ENCODE measurements at regions not wholly inside any gene's neighbourhood (a gene's known extent, or its start where the extent isn't known, plus 50 kb on each side); places are given as distances from the start of the nearest gene placed in this dataset.

DNA sequence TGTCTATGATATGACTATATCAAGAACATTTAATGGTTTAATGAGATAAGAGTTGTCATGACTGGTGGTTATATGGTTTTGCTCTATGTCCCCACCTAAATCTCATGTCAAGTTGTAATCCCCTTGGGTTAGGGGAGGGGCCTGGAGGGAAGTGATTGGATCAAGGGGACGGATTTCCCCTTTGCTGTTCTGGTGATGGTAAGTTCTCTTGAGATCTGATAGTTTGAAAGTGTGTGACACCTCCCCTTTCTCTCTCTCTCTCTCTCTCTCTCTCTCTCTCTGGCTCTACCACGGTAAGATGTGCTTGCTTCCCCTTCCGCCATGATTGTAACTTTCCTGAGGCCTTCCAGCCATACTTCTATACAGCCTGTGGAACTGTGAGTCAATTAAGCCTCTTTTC is 803.4 kb downstream of the TRIML1 start:
- Histone ChIP-seq H3K4me3 (ENCODE audit: low read length) (no peak overlapping the region), H3K4me2 (ENCODE audit: low read length) (no peak overlapping the region), H3K79me2 (ENCODE audit: control insufficient read depth, low read length) (no peaks in the 10 kb centered on the region), H4K20me1 (ENCODE audit: control insufficient read depth, insufficient read depth, low read depth, low read length) (no peaks in the 10 kb centered on the region), H3F3A (ENCODE audit: control insufficient read depth, insufficient read depth) (no peaks in the 10 kb centered on the region), H3K9me2 (replicated peaks; ENCODE audit: control insufficient read depth, low read length) (no peaks in the 10 kb centered on the region), H3K36me3 (ENCODE audit: control insufficient read depth, low read length) (no peaks in the 10 kb centered on the region), H3K9me3 (ENCODE audit: control insufficient read depth, insufficient read depth, low read length) (no peaks in the 10 kb centered on the region), H3K27ac (ENCODE audit: low read depth, low read length) (no peak overlapping the region), H3K27me3 (ENCODE audit: control insufficient read depth, low read length) (no peaks in the 10 kb centered on the region), H3K4me1 (ENCODE audit: control insufficient read depth, low read length) (no peaks in the 10 kb centered on the region)
- no peak for TF ChIP-seq EZH2phosphoT487 (IDR thresholded peaks at IDR 0.05; ENCODE audit: borderline replicate concordance, low read length)
- TF ChIP-seq, protein P1, sequence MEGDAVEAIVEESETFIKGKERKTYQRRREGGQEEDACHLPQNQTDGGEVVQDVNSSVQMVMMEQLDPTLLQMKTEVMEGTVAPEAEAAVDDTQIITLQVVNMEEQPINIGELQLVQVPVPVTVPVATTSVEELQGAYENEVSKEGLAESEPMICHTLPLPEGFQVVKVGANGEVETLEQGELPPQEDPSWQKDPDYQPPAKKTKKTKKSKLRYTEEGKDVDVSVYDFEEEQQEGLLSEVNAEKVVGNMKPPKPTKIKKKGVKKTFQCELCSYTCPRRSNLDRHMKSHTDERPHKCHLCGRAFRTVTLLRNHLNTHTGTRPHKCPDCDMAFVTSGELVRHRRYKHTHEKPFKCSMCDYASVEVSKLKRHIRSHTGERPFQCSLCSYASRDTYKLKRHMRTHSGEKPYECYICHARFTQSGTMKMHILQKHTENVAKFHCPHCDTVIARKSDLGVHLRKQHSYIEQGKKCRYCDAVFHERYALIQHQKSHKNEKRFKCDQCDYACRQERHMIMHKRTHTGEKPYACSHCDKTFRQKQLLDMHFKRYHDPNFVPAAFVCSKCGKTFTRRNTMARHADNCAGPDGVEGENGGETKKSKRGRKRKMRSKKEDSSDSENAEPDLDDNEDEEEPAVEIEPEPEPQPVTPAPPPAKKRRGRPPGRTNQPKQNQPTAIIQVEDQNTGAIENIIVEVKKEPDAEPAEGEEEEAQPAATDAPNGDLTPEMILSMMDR (IDR thresholded peaks at IDR 0.05; ENCODE audit: low read depth, low read length, poor library complexity, severe bottlenecking): no peak

DNA sequence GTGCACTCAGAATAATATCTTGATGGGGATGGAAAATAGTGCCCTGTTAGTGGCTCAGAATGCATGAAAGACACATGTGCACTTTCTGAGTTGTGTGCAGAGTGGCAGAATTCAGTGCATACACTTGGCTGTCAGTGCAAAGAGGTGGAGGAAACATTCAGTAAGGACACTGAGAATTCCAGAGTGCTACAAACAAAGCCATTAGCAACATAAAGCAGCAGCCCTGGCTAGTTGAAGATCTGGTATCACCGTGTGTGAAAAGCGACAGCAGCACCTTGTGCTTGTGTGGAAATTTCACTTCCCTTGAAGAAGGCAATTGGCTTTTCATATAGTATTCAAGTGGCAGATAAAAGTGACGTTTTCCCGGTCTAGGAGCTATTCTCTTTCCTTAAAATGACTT is 810.4 kb downstream of the TRIML1 start:
- no peaks in the 10 kb centered on the region for H3K27me3 ChIP-seq (ENCODE audit: control insufficient read depth, low read length)

DNA sequence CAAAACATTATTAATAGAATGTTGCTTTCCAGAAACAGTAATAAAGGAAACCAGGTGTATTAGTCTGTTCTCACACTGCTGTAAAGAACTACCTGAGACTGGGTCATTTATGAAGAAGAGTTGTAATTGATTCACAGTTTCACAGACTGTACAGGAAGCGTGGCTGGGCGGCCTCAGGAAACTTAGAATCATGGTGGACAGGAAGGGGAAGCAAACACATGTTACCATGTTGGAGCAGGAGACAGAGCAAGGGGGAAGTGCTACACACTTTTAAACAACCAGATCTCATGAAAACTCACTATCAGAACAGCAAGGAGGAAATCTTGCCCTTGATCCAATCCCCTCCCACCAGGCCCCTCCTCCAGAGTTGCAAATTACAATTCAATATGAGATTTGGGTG is 815.8 kb downstream of the TRIML1 start:
- no peaks in the 10 kb centered on the region for H4K20me1 ChIP-seq (ENCODE audit: control insufficient read depth, insufficient read depth, low read depth, low read length)
- no peaks in the 10 kb centered on the region for H3K9me3 ChIP-seq (ENCODE audit: control insufficient read depth, insufficient read depth, low read length)
- H3K27me3 ChIP-seq (ENCODE audit: control insufficient read depth, low read length): no peaks in the 10 kb centered on the region
- H3K4me2 ChIP-seq (ENCODE audit: low read length): no peak overlapping the region
- H3K4me3 ChIP-seq (ENCODE audit: low read length): no peak overlapping the region
- no peaks in the 10 kb centered on the region for H3K9me2 ChIP-seq (replicated peaks; ENCODE audit: control insufficient read depth, low read length)
- H3K27ac ChIP-seq (ENCODE audit: low read depth, low read length): no peak overlapping the region
- H3K36me3 ChIP-seq (ENCODE audit: control insufficient read depth, low read length): no peaks in the 10 kb centered on the region
- no peaks in the 10 kb centered on the region for H3K79me2 ChIP-seq (ENCODE audit: control insufficient read depth, low read length)
- no peaks in the 10 kb centered on the region for H3F3A ChIP-seq (ENCODE audit: control insufficient read depth, insufficient read depth)
- TF ChIP-seq, protein P1 (IDR thresholded peaks at IDR 0.05; ENCODE audit: low read depth, low read length, poor library complexity, severe bottlenecking): no peak
- no peak for TF ChIP-seq EZH2phosphoT487 (IDR thresholded peaks at IDR 0.05; ENCODE audit: borderline replicate concordance, low read length)
- H3K4me1 ChIP-seq (ENCODE audit: control insufficient read depth, low read length): no peaks in the 10 kb centered on the region

More for the DNA sequence above, 810.4 kb downstream of the TRIML1 start:
- Histone ChIP-seq H3K79me2 (ENCODE audit: control insufficient read depth, low read length) (no peaks in the 10 kb centered on the region), H3K27ac (ENCODE audit: low read depth, low read length) (no peak overlapping the region), H3K36me3 (ENCODE audit: control insufficient read depth, low read length) (no peaks in the 10 kb centered on the region), H3K9me3 (ENCODE audit: control insufficient read depth, insufficient read depth, low read length) (no peaks in the 10 kb centered on the region), H3F3A (ENCODE audit: control insufficient read depth, insufficient read depth) (no peaks in the 10 kb centered on the region), H3K4me3 (ENCODE audit: low read length) (no peak overlapping the region), H3K9me2 (replicated peaks; ENCODE audit: control insufficient read depth, low read length) (no peaks in the 10 kb centered on the region), H3K4me2 (ENCODE audit: low read length) (no peak overlapping the region), H4K20me1 (ENCODE audit: control insufficient read depth, insufficient read depth, low read depth, low read length) (no peaks in the 10 kb centered on the region), H3K4me1 (ENCODE audit: control insufficient read depth, low read length) (no peaks in the 10 kb centered on the region)
- TF ChIP-seq EZH2phosphoT487 (IDR thresholded peaks at IDR 0.05; ENCODE audit: borderline replicate concordance, low read length): no peak
- TF ChIP-seq, protein P1 (IDR thresholded peaks at IDR 0.05; ENCODE audit: low read depth, low read length, poor library complexity, severe bottlenecking): no peak

DNA sequence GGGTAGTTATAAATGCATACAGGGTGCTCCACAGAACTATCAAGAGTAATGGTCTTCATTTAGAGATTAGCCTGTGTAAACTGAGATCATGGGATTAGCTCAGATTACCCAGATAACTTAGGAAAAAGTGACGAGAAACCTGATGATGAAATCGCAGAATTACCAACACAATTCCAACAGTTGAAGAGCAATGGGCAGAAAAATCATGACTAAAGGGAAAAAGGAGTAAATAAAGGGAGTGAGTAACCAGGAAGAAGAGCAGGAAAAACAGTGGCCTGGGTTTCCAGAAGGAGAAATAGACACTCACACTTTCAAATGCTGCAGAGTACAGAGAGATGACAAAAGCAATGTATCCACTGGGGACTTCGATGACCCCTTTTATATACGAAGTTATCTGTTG is 817.3 kb downstream of the TRIML1 start:
- H3K4me1 ChIP-seq (ENCODE audit: control insufficient read depth, low read length): no peaks in the 10 kb centered on the region
- no peaks in the 10 kb centered on the region for H3K9me2 ChIP-seq (replicated peaks; ENCODE audit: control insufficient read depth, low read length)
- no peaks in the 10 kb centered on the region for H3K79me2 ChIP-seq (ENCODE audit: control insufficient read depth, low read length)
- H3K27me3 ChIP-seq (ENCODE audit: control insufficient read depth, low read length): no peaks in the 10 kb centered on the region
- TF ChIP-seq, protein P1 (IDR thresholded peaks at IDR 0.05; ENCODE audit: low read depth, low read length, poor library complexity, severe bottlenecking): no peak
- TF ChIP-seq EZH2phosphoT487 (IDR thresholded peaks at IDR 0.05; ENCODE audit: borderline replicate concordance, low read length): no peak
- H3K4me3 ChIP-seq (ENCODE audit: low read length): no peak overlapping the region
- no peak overlapping the region for H3K4me2 ChIP-seq (ENCODE audit: low read length)
- no peaks in the 10 kb centered on the region for H3F3A ChIP-seq (ENCODE audit: control insufficient read depth, insufficient read depth)
- no peaks in the 10 kb centered on the region for H3K9me3 ChIP-seq (ENCODE audit: control insufficient read depth, insufficient read depth, low read length)
- H3K27ac ChIP-seq (ENCODE audit: low read depth, low read length): no peak overlapping the region
- H3K36me3 ChIP-seq (ENCODE audit: control insufficient read depth, low read length): no peaks in the 10 kb centered on the region
- no peaks in the 10 kb centered on the region for H4K20me1 ChIP-seq (ENCODE audit: control insufficient read depth, insufficient read depth, low read depth, low read length)

Measured in DOHH2 (cell line).